K562 (cell line): ENCODE measurements at regions not wholly inside any gene's neighbourhood (a gene's known extent, or its start where the extent isn't known, plus 50 kb on each side); places are given as distances from the start of the nearest gene placed in this dataset.

Source experiments
- CTCF ChIP-seq, 3 experiments: IDR thresholded peaks in 2 of 3; conservative IDR thresholded peaks in 1 of 3; 2 replicates each; pipeline ENCODE4 v1.5.1; 2011 to 2012; ENCODE audit warnings: low read length in 3 of 3, mild to moderate bottlenecking in 3 of 3, control low read depth in 2 of 3, improper control_type of control experiment in 1 of 3, inconsistent platforms in 1 of 3, low read depth in 1 of 3, mixed read lengths in 1 of 3, moderate library complexity in 1 of 3; ENCODE audit not compliant: insufficient read depth in 2 of 3
- KAT7 ChIP-seq: sonication (generic); formaldehyde crosslinking; IDR thresholded peaks from 2 replicates; pipeline ENCODE4 v1.8.0; 2022; ENCODE audit warnings: missing genetic modification reagents, mild to moderate bottlenecking, borderline replicate concordance
- PHTF2 ChIP-seq: fragments of 250-450 bp; sonication (Bioruptor Pico); IDR thresholded peaks from 2 replicates; pipeline ENCODE4 v1.5.0; 2021; ENCODE audit warnings: mild to moderate bottlenecking
- RAD21 ChIP-seq, 2 experiments: fragments of 250-450 bp in 1 of 2; fragments of 450-650 bp in 1 of 2; sonication (Bioruptor Pico) in 1 of 2; formaldehyde crosslinking in 1 of 2; IDR thresholded peaks in 1 of 2; conservative IDR thresholded peaks in 1 of 2; 2 replicates each; pipeline versions ENCODE4 v1.4.0 to v1.8.0; 2020 to 2022; ENCODE audit warnings: mild to moderate bottlenecking in 2 of 2, moderate library complexity in 1 of 2
- SNRNP70 ChIP-seq: fragments of 200-400 bp; formaldehyde crosslinking; optimal IDR thresholded peaks from 2 replicates; pipeline ENCODE3; 2017; ENCODE audit warnings: low read depth, low read length
- ZNF512 ChIP-seq: IDR thresholded peaks from 2 replicates; pipeline ENCODE4 v1.6.1; 2016; ENCODE audit warnings: missing genetic modification characterization, missing compliant biosample characterization
- ZNF518B ChIP-seq: fragments of 250-450 bp; sonication (Bioruptor Pico); IDR thresholded peaks from 2 replicates; pipeline ENCODE4 v1.5.0; 2021; ENCODE audit warnings: mild to moderate bottlenecking, moderate library complexity

GRCh38 chr6:132009175-132009574 is 58.0 kb upstream of the CCN2 start:
- TF ChIP-seq CTCF (IDR thresholded peaks at IDR 0.05 in 2 of 3, conservative IDR thresholded peaks at IDR 0.05 in 1 of 3; ENCODE audit: insufficient read depth in 2 of 3, low read depth in 1 of 3, low read length in 3 of 3) (no peak), KAT7 (no peak), SNRNP70 (no peak), ZNF518B (CRISPR knock-in tag) (no peak), RAD21 (CRISPR knock-in tag; conservative IDR thresholded peaks at IDR 0.05 in 1 of 2, IDR thresholded peaks at IDR 0.05 in 1 of 2) (no peak), PHTF2 (no peak), ZNF512 (tag) (no peak)
